HCT116 (cell line): ENCODE measurements at regions not wholly inside any gene's neighbourhood (a gene's known extent, or its start where the extent isn't known, plus 50 kb on each side); places are given as distances from the start of the nearest gene placed in this dataset.

Experiments used
- ATAC-seq: fragments of 200-7000 bp; cut with Tn5 transposase; 2 replicates; pipeline ENCODE4 v1.9.1; 2020; ENCODE audit warnings: mild to moderate bottlenecking, moderate library complexity
- BruUV-seq: library from RNA; stranded (reverse); fragments of 400-500 nt; replicated peaks from 2 replicates; lab custom pipeline; 2021; lab: Mats Ljungman, UMichigan
- CTCF ChIA-PET: fragments of 300-600 bp; sonication (Branson Sonifier 250); formaldehyde crosslinking; loops from one replicate; lab custom pipeline; 2021; ENCODE audit warnings: antibody characterized with exemption; lab: Charles Lee
- POLR2A ChIA-PET: fragments of 300-600, 350-600 bp; sonication (Branson Sonifier 250); formaldehyde crosslinking; loops from one replicate; lab custom pipeline; 2021; ENCODE audit warnings: antibody characterized with exemption; lab: Charles Lee
- RAD21 ChIA-PET, 2 experiments: fragments of 300-600 bp; sonication (Branson Sonifier 250); formaldehyde crosslinking; loops; one replicate each; lab custom pipeline; 2023; ENCODE audit warnings: low total read pairs in 2 of 2; ENCODE audit not compliant: uncharacterized antibody in 2 of 2, unreplicated experiment in 2 of 2, low non-redundant PET in 1 of 2; lab: Charles Lee
- DNase-seq: peaks from one replicate; pipeline ENCODE4 v3.0.0-alpha.2; 2010; ENCODE audit warnings: low read depth, low spot score
- H2AFZ ChIP-seq: fragments of 200-600 bp; shearing (Covaris generic), sonication (generic); 2 replicates; pipeline ENCODE4 v1.6.1; 2017; ENCODE audit warnings: low read depth, mixed run types, mixed read lengths, antibody characterized with exemption, low read length; ENCODE audit not compliant: poor library complexity, severe bottlenecking
- H3K27ac ChIP-seq: 2 replicates; pipeline ENCODE4 v1.5.1; 2012; ENCODE audit warnings: low read depth, low read length
- H3K27me3 ChIP-seq: fragments of 200-600 bp; sonication (generic); 2 replicates; pipeline ENCODE4 v1.6.1; 2016; ENCODE audit warnings: mixed run types, low read length, mixed read lengths; ENCODE audit not compliant: insufficient read depth
- H3K36me3 ChIP-seq, 2 experiments: fragments of 200-500 bp in 1 of 2; fragments of 200-600 bp in 1 of 2; sonication (Bioruptor generic) in 1 of 2; sonication (generic) in 1 of 2; 2 replicates each; pipeline versions ENCODE4 v1.5.1 to v1.6.1; 2014 to 2016; ENCODE audit warnings: low read length in 2 of 2, inconsistent platforms in 1 of 2, mixed read lengths in 1 of 2, mixed run types in 1 of 2; ENCODE audit not compliant: insufficient read depth in 2 of 2, control insufficient read depth in 1 of 2
- H3K4me1 ChIP-seq, 2 experiments: fragments of 200-600 bp in 1 of 2; sonication (generic) in 1 of 2; 2 replicates each; pipeline versions ENCODE4 v1.5.1 to v1.6.1; 2012 to 2017; ENCODE audit warnings: low read length in 2 of 2, inconsistent platforms in 1 of 2, mild to moderate bottlenecking in 1 of 2, mixed read lengths in 1 of 2, mixed run types in 1 of 2, moderate library complexity in 1 of 2; ENCODE audit not compliant: insufficient read depth in 2 of 2, control insufficient read depth in 1 of 2
- H3K4me2 ChIP-seq: fragments of 200-600 bp; sonication (generic); 2 replicates; pipeline ENCODE4 v1.6.1; 2017; ENCODE audit warnings: mixed run types, low read length, mixed read lengths
- H3K4me3 ChIP-seq, 2 experiments: fragments of 200-600 bp in 1 of 2; sonication (generic) in 1 of 2; replicated peaks in 1 of 2; 2 replicates each; pipeline ENCODE4 v1.5.1; 2011 to 2016; ENCODE audit warnings: low read length in 2 of 2, control low read depth in 1 of 2, low read depth in 1 of 2, mild to moderate bottlenecking in 1 of 2, mixed read lengths in 1 of 2, mixed run types in 1 of 2
- H3K79me2 ChIP-seq: fragments of 200-600 bp; sonication (generic); 2 replicates; pipeline ENCODE4 v1.6.1; 2017; ENCODE audit warnings: mild to moderate bottlenecking, mixed run types, low read length, moderate library complexity, mixed read lengths; ENCODE audit not compliant: insufficient read depth
- H3K9ac ChIP-seq: fragments of 200-600 bp; sonication (generic); 2 replicates; pipeline ENCODE4 v1.6.1; 2016; ENCODE audit warnings: low read length, mixed read lengths
- H3K9me2 ChIP-seq: fragments of 200-600 bp; sonication (generic), shearing (Covaris generic); 2 replicates; pipeline ENCODE4 v1.6.1; 2017; ENCODE audit warnings: mixed run types, mild to moderate bottlenecking, moderate library complexity; ENCODE audit not compliant: insufficient read depth
- H3K9me3 ChIP-seq, 2 experiments: fragments of 200-500 bp in 1 of 2; fragments of 200-600 bp in 1 of 2; sonication (Bioruptor generic) in 1 of 2; sonication (generic) in 1 of 2; 2 replicates each; pipeline ENCODE4 v1.6.1; 2014 to 2017; ENCODE audit warnings: low read length in 2 of 2, mixed read lengths in 2 of 2, inconsistent platforms in 1 of 2, low read depth in 1 of 2, mild to moderate bottlenecking in 1 of 2, mixed run types in 1 of 2, moderate library complexity in 1 of 2; ENCODE audit not compliant: control insufficient read depth in 1 of 2, insufficient read depth in 1 of 2
- H4K20me1 ChIP-seq: fragments of 200-600 bp; sonication (generic), shearing (Covaris generic); 2 replicates; pipeline ENCODE4 v1.6.1; 2017; ENCODE audit warnings: mixed run types, mild to moderate bottlenecking, moderate library complexity; ENCODE audit not compliant: insufficient read depth
- CBX3 ChIP-seq: IDR thresholded peaks from 2 replicates; pipeline ENCODE4 v1.6.1; 2012; ENCODE audit warnings: low read depth
- ELF1 ChIP-seq: IDR thresholded peaks from 2 replicates; pipeline ENCODE4 v1.6.1; 2012; ENCODE audit warnings: low read depth, borderline replicate concordance
- EZH2 ChIP-seq: fragments of 200-600 bp; sonication (generic); IDR thresholded peaks from 2 replicates; pipeline ENCODE4 v1.6.1; 2017; ENCODE audit warnings: antibody characterized with exemption, mixed run types
- SP1 ChIP-seq: IDR thresholded peaks from 2 replicates; pipeline ENCODE4 v1.6.1; 2012; ENCODE audit warnings: low read depth
- TCF7L2 ChIP-seq: IDR thresholded peaks from 2 replicates; pipeline ENCODE4 v1.7.0; 2011; ENCODE audit warnings: borderline replicate concordance, inconsistent platforms; ENCODE audit not compliant: insufficient read depth, insufficient read length; ENCODE audit errors: extremely low read depth
- YY1 ChIP-seq: IDR thresholded peaks from 2 replicates; pipeline ENCODE4 v1.6.1; 2011; ENCODE audit warnings: low read length, low read depth, moderate library complexity, mild to moderate bottlenecking; ENCODE audit not compliant: insufficient replicate concordance; ENCODE audit errors: extremely low read depth
- ZBTB33 ChIP-seq: IDR thresholded peaks from 2 replicates; pipeline ENCODE4 v1.6.1; 2011; ENCODE audit warnings: mild to moderate bottlenecking, low read length, moderate library complexity; ENCODE audit not compliant: insufficient replicate concordance; ENCODE audit errors: extremely low read depth
- ZFX ChIP-seq: fragments of 450-650 bp; IDR thresholded peaks from 2 replicates; pipeline ENCODE4 v1.6.1; 2017
- intact Hi-C: fragments of 100-400 bp; cut with micrococcal nuclease; formaldehyde crosslinking; loops from 2 replicates; pipeline ENCODE4 v1.10.0; 2022

GRCh38 chr21:35548904-35549615 is 500.0 kb upstream of the RUNX1 start:
- H3K9me2 ChIP-seq: no peaks in the 10 kb centered on the region
- H3K4me2 ChIP-seq: no peak overlapping the region
- H3K36me3 ChIP-seq: no peaks in the 10 kb centered on the region
- H3K79me2 ChIP-seq: no peaks in the 10 kb centered on the region
- RAD21 ChIA-PET: no interaction called here
- TF ChIP-seq ZFX: no peak
- no peak for TF ChIP-seq TCF7L2
- TF ChIP-seq YY1: no peak
- TF ChIP-seq ELF1: no peak
- no peak for TF ChIP-seq EZH2
- no peak for TF ChIP-seq SP1
- no peak for TF ChIP-seq CBX3
- TF ChIP-seq ZBTB33: no peak
- TF ChIP-seq, all 23 proteins: peak for 0
- H3K27me3 ChIP-seq: no peaks in the 10 kb centered on the region
- ATAC-seq (no peak), DNase-seq (no peak)
- no peak overlapping the region for H3K27ac ChIP-seq
- no peaks in the 10 kb centered on the region for H4K20me1 ChIP-seq
- ChIA-PET POLR2A (no interaction called here), CTCF (no interaction called here)
- no TSS peak for BruUV-seq
- H3K4me1 ChIP-seq: no peaks in the 10 kb centered on the region
- H3K9me3 ChIP-seq: no peaks in the 10 kb centered on the region
- intact Hi-C loops: no loop called here
- H2AFZ ChIP-seq: no peak overlapping the region
- no peak overlapping the region for H3K9ac ChIP-seq
- no peak overlapping the region for H3K4me3 ChIP-seq
